HS-27A (cell line): ENCODE measurements at regions not wholly inside any gene's neighbourhood (a gene's known extent, or its start where the extent isn't known, plus 50 kb on each side); places are given as distances from the start of the nearest gene placed in this dataset.
"Not testable (repeated sequence)": the region's sequence is repeated elsewhere in the genome, so short reads cannot be mapped to it uniquely, and the experiment has no call there.

Source experiments
- DNase-seq: peaks from one replicate; pipeline ENCODE4 v3.0.0-alpha.2; 2012; ENCODE audit warnings: low read depth, missing footprints

DNA sequence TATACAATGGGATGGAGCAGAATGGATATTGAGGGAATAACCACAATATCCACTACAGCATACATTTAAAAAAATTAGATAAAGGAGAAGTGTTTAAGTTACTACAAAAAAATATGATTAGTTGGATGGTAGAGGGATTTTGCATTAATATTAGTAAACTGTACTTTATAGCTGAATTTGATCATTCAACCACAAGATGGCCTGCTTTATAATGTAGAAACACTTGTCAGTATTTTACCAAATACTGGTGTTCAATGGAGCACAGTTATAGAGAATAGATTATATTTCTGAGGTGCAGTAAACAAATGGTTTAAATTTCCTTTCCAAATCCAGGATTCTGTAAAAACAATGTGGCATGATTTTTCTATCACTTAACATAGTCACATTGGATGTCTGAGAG, 818.8 kb upstream of the CHORDC1 start:
- DNase-seq: no peak

DNA sequence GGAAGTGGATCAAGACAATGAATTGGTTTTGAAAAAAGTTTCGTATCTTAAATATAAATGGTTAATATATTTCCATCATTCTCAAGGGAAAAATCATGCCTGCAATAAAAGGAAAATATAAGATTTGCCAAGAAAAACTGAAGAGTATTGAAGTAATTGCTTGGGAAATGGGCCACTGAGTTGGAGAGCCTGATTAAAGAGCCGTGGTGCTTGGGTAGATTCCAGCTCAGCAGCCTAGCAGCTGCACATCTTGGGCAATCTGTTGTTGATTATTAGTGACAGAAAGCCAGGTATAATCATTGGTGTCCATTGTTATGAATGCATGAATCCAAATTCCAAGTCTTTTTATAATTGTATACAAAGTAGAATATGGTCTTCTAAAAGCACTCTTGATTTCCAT, 800.9 kb upstream of the CHORDC1 start:
- DNase-seq: no peak

DNA sequence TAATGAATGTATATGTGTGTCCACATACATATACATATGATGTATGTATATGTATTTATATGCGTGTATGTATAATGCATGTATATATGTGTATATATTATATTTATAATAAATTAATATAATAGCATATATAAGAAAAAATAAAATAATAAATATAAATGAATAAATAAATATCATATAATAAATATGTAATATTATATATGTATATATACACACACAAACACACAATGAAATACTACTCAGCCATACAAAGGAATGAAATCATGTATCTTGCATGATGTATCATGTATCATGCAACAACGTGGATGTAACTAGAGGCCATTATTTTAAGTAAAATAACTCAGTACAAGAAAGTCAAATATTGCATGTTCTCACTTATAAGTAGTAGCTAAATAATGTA, 788.7 kb upstream of the CHORDC1 start:
- DNase-seq: no peak

DNA sequence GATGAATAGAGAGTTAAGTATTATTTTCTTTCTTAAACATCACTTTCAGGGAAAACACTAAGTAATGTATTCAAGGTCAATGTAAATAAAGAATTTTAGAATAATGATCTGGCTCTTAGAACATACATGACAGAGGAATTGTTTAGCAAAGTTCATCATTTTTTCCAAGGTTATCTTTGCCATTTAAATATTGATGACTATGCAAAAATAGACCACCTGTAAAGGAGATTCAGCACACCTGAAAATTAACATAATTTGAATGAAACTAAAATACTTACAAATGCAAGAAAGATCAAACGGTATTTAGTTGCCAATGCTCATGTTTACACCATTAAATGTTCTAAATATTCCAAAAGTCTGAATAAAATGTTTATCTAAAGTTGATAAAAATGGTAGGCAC, 782.6 kb upstream of the CHORDC1 start:
- no peak for DNase-seq

DNA sequence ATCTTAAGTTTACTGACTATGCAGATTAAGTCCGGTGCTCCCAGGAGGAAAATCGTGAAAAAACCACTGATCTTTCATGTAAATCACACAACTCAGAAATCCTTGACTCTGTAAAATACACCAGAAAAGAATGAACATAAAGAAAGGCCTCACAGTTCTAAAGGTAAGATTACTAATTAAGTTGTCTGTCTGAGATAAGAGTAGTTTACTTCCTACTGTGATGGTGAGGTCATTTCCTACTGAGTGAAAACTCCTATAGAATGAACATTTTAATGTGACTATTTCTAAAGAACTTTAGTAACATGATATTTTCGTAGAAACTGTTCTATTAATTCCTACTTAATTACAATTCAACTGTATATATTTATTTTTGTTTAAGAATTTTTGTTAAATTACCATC, 774.4 kb upstream of the CHORDC1 start:
- no peak for DNase-seq

DNA sequence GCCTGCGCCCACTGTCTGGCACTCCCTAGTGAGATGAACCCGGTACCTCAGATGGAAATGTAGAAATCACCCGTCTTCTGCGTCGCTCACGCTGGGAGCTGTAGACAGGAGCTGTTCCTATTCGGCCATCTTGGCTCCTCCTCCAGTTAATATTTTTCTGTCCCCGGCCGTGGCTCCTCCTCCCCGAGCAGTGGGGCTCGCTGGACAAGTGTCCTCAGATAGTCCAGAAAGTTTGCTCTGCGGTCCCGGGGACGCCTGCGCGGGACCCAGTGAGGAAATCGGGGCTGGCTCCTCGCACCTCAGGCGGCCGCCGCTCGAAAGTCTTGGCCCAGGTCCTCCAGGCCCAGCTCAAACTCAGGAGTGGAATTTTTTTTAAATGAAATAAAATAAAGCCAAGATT, 749.3 kb upstream of the CHORDC1 start:
- DNase-seq: not testable (repeated sequence)

DNA sequence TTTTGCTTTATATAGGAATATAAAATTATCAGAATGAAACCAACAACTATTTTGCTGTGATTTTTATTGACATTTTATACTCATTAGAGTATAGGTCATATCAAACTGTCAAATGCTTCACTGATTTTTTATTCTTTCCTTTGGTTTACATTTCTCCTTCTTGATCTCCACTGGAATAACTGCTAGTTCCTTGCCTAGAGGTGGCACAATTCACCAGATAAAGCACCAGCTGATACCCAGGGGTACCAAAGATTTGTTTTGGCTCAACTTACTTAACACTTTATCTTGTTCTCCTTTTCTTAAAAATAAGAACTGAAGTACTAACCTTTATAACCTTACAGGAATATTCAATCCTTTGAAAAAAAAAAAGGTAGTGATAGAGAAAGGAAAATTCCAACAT, 725.1 kb upstream of the CHORDC1 start:
- DNase-seq: no peak

DNA sequence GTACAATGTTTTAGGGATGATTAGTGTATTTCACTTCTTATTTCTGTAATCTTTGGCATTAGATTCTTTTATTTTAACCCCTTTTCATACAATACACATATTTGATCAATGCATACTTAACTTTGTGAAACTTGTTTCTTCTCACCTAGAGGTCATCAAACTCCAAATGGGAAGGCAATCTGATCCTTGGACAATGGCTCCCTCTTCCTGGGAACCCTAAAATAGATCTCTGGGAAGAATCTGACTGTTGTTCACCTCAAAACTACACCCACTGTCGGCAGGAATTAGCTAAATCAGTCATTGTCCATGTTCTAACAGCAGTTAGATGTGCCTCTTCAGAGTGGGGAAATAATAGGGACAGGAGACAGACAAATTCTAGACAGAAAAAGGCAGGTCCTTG, 707.4 kb upstream of the CHORDC1 start:
- DNase-seq: no peak

DNA sequence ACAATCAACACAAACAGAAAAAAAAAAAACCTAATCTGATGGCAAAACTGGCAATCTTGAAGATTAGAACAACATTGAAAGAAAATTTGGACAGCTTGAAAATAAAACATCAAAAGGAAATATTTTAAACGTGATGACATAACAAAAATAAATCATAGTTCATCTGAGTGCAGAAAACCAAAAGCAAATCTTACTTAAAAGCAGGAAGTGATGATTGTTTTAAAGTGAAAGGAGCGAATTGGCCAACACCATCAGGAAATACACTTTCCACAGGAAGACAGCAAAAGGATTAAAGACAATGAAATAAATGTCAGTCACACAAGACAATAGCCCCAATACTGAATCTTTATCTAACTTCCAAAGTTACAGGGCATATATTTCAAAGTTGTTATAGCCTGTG, 696.5 kb upstream of the CHORDC1 start:
- DNase-seq: no peak

DNA sequence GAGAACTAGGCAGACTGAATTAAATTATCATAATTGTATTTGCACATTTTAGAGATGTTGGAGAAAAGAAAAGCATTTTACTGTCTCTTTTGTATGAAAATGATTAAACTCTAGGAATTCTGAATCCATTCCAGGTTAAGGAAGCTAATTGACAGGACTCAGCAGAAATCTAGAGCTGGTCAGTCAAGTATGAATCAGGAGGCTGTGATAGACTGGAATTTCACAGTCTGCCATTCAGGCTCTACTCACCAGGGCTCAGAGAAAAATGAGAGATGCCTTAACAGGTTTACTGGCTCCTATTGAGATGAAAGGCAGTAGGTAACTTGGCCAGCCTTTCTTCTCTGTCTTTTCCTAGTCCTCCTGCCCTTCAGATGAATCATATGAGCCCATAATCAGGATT, 693.9 kb upstream of the CHORDC1 start:
- DNase-seq: no peak

DNA sequence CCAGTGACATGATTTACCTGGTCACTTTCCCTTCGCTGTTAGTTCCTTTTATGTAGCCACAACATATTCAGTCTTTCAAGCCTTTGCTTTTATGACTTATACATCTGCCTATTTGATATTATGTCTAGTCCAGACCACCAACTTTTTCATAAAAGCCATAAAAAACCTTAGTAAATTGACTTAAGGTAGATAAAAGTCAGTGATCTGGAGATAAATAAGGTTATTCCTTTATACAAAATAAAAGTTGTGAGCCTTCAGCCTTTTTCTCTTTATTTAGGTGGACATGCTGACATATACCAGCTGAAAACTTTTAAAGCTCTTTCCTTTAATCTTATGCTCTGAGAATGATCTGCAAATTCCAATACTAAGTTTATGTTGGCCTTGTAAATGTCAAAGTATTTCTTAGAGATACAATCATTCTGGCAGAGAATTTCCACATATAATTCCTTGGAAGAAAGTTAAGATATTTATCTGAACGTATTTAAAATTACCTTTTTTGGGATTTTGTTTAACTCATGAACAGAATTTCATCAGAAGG, 690.4 kb upstream of the CHORDC1 start:
- DNase-seq: no peak

DNA sequence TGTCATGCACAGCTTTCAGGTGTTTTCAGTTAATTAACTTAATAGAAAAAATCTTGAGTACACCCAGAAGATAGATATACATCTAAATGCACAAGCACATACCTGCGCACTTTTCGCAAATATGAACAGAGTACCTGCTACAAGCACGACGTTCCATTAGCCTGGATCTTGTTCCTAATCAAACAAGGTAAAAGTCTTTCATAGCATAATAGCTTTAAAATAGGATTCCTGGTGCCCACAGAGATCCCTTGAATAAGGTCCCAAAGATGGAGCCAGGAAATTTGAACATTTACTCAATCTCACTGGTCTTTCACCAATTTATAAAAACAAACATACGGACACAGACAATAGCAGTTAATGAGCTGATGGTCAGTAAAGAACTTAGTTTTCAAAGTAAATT, 689.8 kb upstream of the CHORDC1 start:
- DNase-seq: no peak

DNA sequence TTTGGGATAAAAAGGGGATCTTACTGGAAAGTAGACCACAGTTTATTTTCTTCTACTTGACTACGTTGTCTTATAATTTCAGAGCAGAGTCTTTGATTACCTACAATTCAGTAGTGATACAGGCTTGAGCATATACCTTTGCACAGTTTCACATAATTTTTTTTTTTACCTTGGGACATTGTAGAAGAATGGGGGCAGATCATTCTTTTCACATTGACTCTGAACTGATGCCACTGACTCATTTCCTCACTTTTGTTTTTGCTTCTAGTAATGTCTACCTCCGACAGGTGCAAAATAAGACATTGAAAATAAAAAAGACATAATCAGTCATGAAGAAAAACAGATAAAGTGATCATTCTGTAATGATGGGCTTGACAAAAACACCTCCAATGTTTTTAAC, 688.3 kb upstream of the CHORDC1 start:
- no peak for DNase-seq

DNA sequence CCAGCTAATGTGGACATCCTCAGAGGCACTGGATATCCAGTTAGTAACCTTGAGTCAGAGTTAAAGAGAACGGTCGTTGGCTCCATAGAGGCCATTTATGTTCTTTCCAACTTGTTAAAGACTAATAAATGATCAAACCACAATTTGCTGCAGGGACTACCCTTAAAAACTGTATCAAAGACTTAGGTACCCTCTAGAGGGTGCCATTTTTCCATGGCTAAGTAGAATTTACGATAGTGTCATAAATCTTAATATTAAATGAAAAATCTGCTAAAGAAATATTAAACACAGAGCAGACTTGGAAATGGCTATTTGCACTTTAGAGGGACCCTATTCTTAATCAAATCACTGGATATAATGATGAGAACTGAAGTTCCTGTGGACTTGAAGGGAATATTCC, 685.2 kb upstream of the CHORDC1 start:
- no peak for DNase-seq

DNA sequence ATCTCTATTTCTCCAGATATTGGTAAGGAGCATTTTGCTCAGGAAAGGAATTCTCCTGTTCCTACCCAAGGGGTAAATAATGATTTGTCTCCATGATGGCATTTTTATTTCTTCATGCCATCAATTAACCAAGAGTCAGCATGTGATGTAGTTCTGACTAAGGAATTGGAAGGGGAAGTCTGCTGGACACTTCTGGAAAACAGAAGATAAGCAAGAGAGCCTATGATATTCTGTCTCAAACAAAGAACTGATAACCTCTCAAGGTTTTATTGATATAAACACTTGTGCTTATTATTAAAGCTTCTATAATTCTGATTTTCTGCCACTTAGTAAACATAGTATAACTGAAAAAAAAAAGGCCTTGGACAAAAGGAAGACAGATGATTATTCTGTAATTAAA, 673.0 kb upstream of the CHORDC1 start:
- no peak for DNase-seq

DNA sequence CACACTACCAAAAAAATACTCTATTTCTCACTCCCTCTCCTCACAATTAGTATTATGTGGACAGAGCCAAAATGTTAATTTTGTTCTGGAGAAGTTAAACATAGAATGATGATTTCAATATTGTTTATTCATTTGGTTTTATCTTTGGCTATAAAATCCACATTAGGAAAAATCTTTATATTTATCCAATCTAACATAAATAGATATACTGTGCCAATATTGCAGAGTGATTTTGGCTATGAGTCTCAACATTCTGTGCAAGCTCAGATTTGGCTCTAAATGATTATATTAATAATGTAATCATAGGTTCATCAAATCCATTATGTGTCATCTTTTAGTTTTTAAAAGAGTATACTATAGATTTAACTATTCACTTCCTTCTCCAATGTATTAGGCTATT, 667.5 kb upstream of the CHORDC1 start:
- no peak for DNase-seq

DNA sequence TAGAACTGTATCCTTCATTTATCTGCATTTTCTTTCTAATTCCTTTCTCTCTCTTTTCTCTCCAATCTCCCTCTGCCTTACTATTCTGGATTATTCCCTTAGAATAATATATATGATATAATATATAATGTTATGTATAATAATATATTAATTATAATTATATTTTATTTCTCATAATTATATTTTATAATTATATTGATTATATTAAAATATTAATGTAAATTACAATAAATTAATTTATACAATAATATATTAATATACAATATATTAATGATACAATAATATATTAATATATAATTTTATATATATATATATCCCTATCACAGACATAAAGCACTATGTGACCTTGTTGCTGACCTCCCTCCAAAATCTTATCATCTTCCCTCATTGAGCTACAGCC, 661.3 kb upstream of the CHORDC1 start:
- no peak for DNase-seq

DNA sequence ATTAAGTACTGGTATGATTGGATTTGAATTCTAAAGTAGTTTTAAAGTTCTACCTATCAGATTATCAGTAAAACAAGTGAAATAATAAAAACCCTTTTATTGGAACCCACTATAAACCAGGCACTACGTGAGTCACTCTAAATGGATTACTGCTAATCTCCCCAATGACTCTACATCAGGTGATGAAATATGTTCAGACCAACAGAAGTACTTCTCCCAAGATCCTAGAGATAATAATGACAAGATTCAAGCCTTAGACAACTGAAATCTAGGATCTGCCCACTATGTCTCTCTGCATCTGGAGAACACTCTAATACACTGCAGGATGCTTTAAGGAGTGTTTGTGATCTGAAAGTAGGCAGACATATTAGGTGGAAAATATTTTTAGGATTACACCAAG, 652.1 kb upstream of the CHORDC1 start:
- DNase-seq: no peak

DNA sequence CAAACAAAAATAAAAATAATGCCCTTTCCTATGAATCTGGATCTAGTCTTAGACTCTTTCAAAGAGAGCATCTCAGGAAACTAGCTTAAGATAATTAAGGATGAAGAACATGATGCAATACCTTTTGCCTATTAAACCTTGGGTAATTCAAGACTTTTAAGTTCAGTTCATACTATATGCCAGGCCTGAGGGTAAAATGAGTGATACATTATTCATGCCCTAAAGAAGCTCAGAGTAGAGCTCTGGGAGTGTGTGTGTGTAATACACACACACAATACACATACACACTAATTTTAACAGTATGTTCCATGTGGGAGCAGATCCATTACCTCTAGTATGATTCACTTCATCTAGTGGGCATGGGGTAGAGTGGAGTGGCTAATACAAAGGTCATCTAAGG, 651.4 kb upstream of the CHORDC1 start:
- DNase-seq: no peak

DNA sequence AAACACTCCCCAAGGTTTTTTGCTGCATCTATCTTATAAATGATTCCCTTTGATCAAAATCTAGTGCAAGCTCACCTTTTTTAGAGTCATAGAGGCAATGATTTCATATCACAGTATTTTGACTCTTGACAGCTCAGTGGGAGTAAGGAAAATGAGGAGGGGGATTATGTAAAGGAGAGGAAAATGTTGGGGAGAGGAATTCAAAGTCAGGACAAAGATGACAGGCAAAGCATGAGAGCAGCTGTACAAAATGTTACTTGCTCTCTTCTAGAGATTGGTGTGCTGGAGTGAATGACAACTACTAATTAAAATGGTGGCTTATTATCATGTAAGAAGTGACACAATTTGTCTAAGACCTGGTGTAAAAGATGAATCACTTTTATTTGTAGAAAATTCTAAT, 644.6 kb upstream of the CHORDC1 start:
- DNase-seq: no peak

DNA sequence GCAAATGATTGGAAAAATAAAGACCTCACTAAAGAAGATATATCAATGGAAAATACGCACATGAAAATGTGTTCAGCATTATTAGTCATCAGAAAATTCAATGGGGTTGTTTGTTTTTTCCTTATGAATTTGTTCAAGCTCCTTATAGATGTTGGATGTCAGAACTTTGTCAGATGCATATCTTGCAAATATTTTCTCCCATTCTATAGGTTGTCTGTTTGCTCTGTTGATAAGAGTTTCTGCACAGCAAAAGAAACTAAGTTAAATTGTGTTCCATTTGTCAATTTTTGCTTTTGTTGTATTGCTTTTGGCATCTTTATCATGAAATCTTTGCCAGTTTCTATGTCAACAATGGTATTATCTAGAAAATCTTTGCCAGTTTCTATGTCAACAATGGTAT, 633.9 kb upstream of the CHORDC1 start:
- DNase-seq: no peak

DNA sequence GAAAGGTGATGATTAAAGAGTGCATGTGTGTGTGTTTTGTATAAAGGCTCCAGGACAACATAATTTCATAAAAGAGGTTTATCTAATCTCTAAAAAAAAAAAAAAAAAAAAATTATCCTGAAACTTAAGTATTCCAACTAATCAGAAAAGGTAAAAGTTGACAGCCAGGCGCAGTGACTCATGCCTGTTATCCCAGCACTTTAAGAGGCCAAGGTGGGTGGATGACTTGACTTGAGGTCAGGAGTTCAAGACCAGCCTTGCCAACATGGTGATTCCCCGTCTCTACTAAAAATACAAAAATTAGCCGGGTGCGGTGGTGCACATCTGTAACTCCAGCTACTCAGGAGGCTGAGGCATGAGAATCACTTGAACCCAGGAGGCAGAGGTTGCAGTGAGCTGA, 632.7 kb upstream of the CHORDC1 start:
- DNase-seq: no peak

DNA sequence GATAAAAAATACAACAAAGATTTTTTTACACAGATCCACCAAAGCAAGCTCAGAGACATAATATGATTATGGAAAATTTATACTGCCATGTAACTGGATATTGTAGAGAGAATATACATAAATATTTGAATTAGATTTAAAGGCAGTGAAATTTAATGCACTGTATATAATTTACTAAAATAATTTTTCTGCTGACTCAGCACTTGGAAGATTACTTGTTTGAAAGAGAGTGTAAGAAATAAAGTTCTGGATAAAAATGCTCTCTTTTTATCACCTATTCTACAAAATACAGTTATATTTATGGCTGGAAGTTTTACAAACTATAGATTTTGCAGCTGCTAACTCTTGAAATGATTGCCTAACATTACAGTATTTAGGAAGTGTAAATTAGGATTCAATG, 628.3 kb upstream of the CHORDC1 start:
- no peak for DNase-seq

DNA sequence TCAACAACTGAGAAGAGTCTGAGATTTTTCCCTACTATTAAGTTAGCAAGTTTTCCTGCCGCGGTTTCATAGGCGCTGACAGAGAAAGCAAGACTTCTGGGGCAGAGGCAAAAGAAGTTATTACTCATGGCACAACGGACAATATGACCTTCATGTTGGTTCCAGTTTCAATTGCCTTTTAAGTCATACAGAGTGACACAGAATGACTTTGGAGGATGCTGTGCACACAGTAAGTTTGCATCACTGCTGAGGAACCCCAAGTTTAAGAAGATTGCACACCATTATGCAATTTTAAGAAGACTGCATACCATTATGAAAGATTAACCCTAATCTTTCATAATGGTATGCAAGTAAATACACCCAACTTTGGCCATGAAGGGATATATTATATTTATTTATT, 626.5 kb upstream of the CHORDC1 start:
- DNase-seq: no peak

DNA sequence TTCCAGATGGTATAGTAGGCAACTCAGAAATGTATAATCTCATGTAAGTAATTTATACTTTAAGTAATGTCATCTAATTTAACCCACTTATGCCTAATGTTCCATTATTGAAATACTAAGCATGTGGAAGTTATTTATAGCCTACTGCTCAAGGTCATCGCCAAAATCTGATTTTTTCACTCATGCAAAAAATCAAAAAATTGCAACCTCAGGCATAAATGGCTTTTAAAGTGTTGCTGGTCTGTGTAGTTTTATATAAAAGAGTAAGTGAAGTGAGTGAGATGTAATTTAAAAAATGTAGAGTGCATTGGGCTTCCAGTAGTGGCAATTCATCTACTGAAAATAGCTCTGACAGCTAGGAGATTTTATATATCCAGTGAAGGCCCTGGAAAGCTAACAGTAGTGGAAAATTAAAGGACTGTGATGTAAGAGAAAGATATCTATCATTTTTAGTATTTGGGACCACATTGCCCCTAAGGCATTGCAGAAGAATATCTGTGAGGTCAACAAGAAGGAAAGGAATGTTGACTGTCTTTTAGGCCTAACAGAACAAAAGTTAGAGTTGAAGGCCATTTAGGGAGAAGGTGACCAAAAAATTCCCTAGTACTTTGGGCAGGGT, 624.5 kb upstream of the CHORDC1 start:
- DNase-seq: no peak
